ENCODE measurements at regions not wholly inside any gene's neighbourhood (a gene's known extent, or its start where the extent isn't known, plus 50 kb on each side); places are given as distances from the start of the nearest gene placed in this dataset.

DNA sequence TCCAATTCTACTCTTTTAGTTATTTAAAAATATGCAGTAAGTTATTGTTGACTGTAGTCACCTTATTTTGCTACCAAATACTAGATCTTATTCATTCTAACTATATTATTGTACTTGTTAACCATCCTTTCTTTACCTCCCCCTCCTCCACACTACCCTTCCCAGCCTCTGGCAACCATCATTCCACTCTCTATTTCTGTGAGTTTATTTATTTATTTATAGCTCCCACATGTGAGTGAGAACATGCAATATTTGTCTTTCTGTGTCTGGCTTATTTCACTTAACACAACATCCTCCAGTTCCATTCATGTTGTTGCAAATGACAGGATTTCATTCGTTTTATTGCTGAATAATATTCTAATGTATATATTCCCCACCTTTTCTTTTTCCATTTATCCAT, 115.8 kb downstream of the TSEN15 start:
- TF ChIP-seq, protein P1, sequence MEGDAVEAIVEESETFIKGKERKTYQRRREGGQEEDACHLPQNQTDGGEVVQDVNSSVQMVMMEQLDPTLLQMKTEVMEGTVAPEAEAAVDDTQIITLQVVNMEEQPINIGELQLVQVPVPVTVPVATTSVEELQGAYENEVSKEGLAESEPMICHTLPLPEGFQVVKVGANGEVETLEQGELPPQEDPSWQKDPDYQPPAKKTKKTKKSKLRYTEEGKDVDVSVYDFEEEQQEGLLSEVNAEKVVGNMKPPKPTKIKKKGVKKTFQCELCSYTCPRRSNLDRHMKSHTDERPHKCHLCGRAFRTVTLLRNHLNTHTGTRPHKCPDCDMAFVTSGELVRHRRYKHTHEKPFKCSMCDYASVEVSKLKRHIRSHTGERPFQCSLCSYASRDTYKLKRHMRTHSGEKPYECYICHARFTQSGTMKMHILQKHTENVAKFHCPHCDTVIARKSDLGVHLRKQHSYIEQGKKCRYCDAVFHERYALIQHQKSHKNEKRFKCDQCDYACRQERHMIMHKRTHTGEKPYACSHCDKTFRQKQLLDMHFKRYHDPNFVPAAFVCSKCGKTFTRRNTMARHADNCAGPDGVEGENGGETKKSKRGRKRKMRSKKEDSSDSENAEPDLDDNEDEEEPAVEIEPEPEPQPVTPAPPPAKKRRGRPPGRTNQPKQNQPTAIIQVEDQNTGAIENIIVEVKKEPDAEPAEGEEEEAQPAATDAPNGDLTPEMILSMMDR (conservative IDR thresholded peaks at IDR 0.05) = no peak
- no peak for TF ChIP-seq ZFX (IDR thresholded peaks at IDR 0.05)

Data from C4-2B (cell line).